ENCODE measurements at regions not wholly inside any gene's neighbourhood (a gene's known extent, or its start where the extent isn't known, plus 50 kb on each side); places are given as distances from the start of the nearest gene placed in this dataset.

GRCh38 chr21:16020878-16021277, 291.1 kb downstream of the USP25 start:
- DNase-seq = no peak

- no peak for DNase-seq
Measured at GRCh38 chr21:16022116-16022515, 292.3 kb downstream of the USP25 start.

GRCh38 chr21:16022921-16023320, 293.1 kb downstream of the USP25 start:
- no peak for DNase-seq

GRCh38 chr21:16028142-16028541, 298.4 kb downstream of the USP25 start:
- DNase-seq = no peak

GRCh38 chr21:16028941-16029464, 299.2 kb downstream of the USP25 start:
- no peak for DNase-seq

GRCh38 chr21:16033193-16033592, 303.4 kb downstream of the USP25 start:
- DNase-seq = no peak

GRCh38 chr21:16034446-16035190, 304.8 kb downstream of the USP25 start:
- no peak for DNase-seq

GRCh38 chr21:16037421-16037955, 307.7 kb downstream of the USP25 start:
- no peak for DNase-seq

- DNase-seq = no peak
Measured at GRCh38 chr21:16040601-16041000, 310.8 kb downstream of the USP25 start.

GRCh38 chr21:16044676-16045075, 314.9 kb downstream of the USP25 start:
- no peak for DNase-seq

GRCh38 chr21:16046656-16047330, 317.0 kb downstream of the USP25 start:
- no peak for DNase-seq

GRCh38 chr21:16047904-16048303, 318.1 kb downstream of the USP25 start:
- DNase-seq = no peak

GRCh38 chr21:16055014-16055413, 325.2 kb downstream of the USP25 start:
- no peak for DNase-seq

- DNase-seq = no peak
Measured at GRCh38 chr21:16058896-16059295, 329.1 kb downstream of the USP25 start.

- no peak for DNase-seq
Measured at GRCh38 chr21:16059981-16060380, 330.2 kb downstream of the USP25 start.

GRCh38 chr21:16061194-16061593, 331.4 kb downstream of the USP25 start:
- DNase-seq = no peak

GRCh38 chr21:16069178-16070112, 339.7 kb downstream of the USP25 start:
- no peak for DNase-seq

- DNase-seq = no peak
Measured at GRCh38 chr21:16070207-16070651, 340.4 kb downstream of the USP25 start.

GRCh38 chr21:16071092-16071491, 341.3 kb downstream of the USP25 start:
- DNase-seq = no peak

- no peak for DNase-seq
Measured at GRCh38 chr21:16071761-16072160, 342.0 kb downstream of the USP25 start.

- DNase-seq = no peak
Measured at GRCh38 chr21:16072221-16072620, 342.4 kb downstream of the USP25 start.

- no peak for DNase-seq
Measured at GRCh38 chr21:16072737-16073136, 343.0 kb downstream of the USP25 start.

- DNase-seq = no peak
Measured at GRCh38 chr21:16073586-16073985, 343.8 kb downstream of the USP25 start.
